ENCODE measurements at regions not wholly inside any gene's neighbourhood (a gene's known extent, or its start where the extent isn't known, plus 50 kb on each side); places are given as distances from the start of the nearest gene placed in this dataset.

GRCh38 chr9:109967651-109968642 lies 187.9 kb downstream of the PALM2AKAP2 start (continued):
- no peak for TF ChIP-seq ATF2 (IDR thresholded peaks at IDR 0.05; ENCODE audit: low read length)
- no peak for TF ChIP-seq ZNF384 (IDR thresholded peaks at IDR 0.05; ENCODE audit: borderline replicate concordance, low read depth, low read length)
- peak; percentile 67 for TF ChIP-seq NR2F1 (conservative IDR thresholded peaks at IDR 0.05)
- TF ChIP-seq CEBPB (IDR thresholded peaks at IDR 0.05; ENCODE audit: borderline replicate concordance in 1 of 2, low read depth in 2 of 2, low read length in 2 of 2): no peak
- TF ChIP-seq ZZZ3 (IDR thresholded peaks at IDR 0.05; ENCODE audit: control insufficient read depth, insufficient read length, low read depth): no peak
- no peak for TF ChIP-seq RUNX3 (IDR thresholded peaks at IDR 0.05; ENCODE audit: low read length)
- TF ChIP-seq MTA2 (IDR thresholded peaks at IDR 0.05; ENCODE audit: low read depth): peak; percentile 95
- TF ChIP-seq POLR2A (IDR thresholded peaks at IDR 0.05; ENCODE audit: low read depth, low read length): no peak
- no peak for TF ChIP-seq PAX8 (IDR thresholded peaks at IDR 0.05)

- H3K79me2 ChIP-seq (ENCODE audit: control insufficient read depth, insufficient read depth, low read length): peaks cover 2% of the 10 kb centered on the region; the same call in 1 of the 2 replicates
- DNase-seq (ENCODE audit: low read depth, low spot score): no peak
- intact Hi-C loops (cut with micrococcal nuclease; ENCODE audit: unreplicated experiment): no loop called here
- TF ChIP-seq ESRRA (IDR thresholded peaks at IDR 0.05; ENCODE audit: low read length): no peak
- 0 out of 2 replicates have a peak, but pooled peaks have one; percentile 13 for TF ChIP-seq NBN (IDR thresholded peaks at IDR 0.05)
- TF ChIP-seq EED (IDR thresholded peaks at IDR 0.05; ENCODE audit: low read depth): peak; percentile 77
- 0 out of 2 replicates have a peak, but pooled peaks have one; percentile 18 for TF ChIP-seq YY1 (IDR thresholded peaks at IDR 0.05; ENCODE audit: low read depth, low read length)
- no peak for TF ChIP-seq SUZ12 (IDR thresholded peaks at IDR 0.05; ENCODE audit: unreplicated experiment)
- 0 out of 2 replicates have a peak, but pooled peaks have one; percentile 7 for TF ChIP-seq IRF3 (IDR thresholded peaks at IDR 0.05)
- peak; percentile 39 to 49 (median 47); a peak in 5 of 6 replicates for TF ChIP-seq CTCF (IDR thresholded peaks at IDR 0.05 in 2 of 3, conservative IDR thresholded peaks at IDR 0.05 in 1 of 3; ENCODE audit: control insufficient read depth in 2 of 3, extremely low read depth in 1 of 3, insufficient read depth in 1 of 3, low read depth in 3 of 3, low read length in 3 of 3)
- peak; percentile 66 to 73; a peak in 3 of 4 replicates for TF ChIP-seq IKZF2 (IDR thresholded peaks at IDR 0.05)
- TF ChIP-seq IKZF1 (conservative IDR thresholded peaks at IDR 0.05): peak; percentile 44; the same call in 1 of the 2 replicates
- TF ChIP-seq ZNF217 (IDR thresholded peaks at IDR 0.05): no peak
Observed at GRCh38 chr9:109969011-109969410, 189.0 kb downstream of the PALM2AKAP2 start.

More at GRCh38 chr9:109969011-109969410, 189.0 kb downstream of the PALM2AKAP2 start:
- Histone ChIP-seq H3K4me2 (ENCODE audit: control insufficient read depth, insufficient read depth) (peak overlapping the region; percentile 84), H3K9me3 (replicated peaks; ENCODE audit: control insufficient read depth, insufficient read depth, low read length) (no peaks in the 10 kb centered on the region), H3K9ac (ENCODE audit: control insufficient read depth, insufficient read depth, low read length) (peak overlapping the region; percentile 54), H3K27me3 (replicated peaks in 1 of 2; ENCODE audit: control insufficient read depth in 2 of 2, insufficient read depth in 2 of 2, low read length in 1 of 2) (no peaks in the 10 kb centered on the region), H3K4me3 (peak overlapping the region; percentile 18; the same call in 1 of the 2 replicates), H4K20me1 (ENCODE audit: control insufficient read depth, insufficient read depth) (no peaks in the 10 kb centered on the region), H2AFZ (ENCODE audit: control insufficient read depth, low read depth, low read length) (peak overlapping the region; percentile 1), H3K36me3 (ENCODE audit: control insufficient read depth in 2 of 2, insufficient read depth in 2 of 2, low read length in 1 of 2) (no peaks in the 10 kb centered on the region), H3K27ac (ENCODE audit: control insufficient read depth, insufficient read depth) (peak overlapping the region; percentile 93), H3K4me1 (ENCODE audit: control insufficient read depth, insufficient read depth, low read length) (peaks cover 82% of the 10 kb centered on the region)
- CTCF ChIA-PET: interaction anchor here (1.0 to 10.7 kb wide), 13 partner anchors 13 to 183 kb away, joined by 3 to 102 read pairs (median 13); no protein-coding TSS in a partner anchor
- ATAC-seq (peak; percentile 26), FAIRE-seq (no peak)
- in situ Hi-C loops (cut with MboI): loop anchor here (5.0 kb wide), 1 partner anchor 83 kb away; no protein-coding TSS in a partner anchor
- no TSS peak for BruUV-seq (replicated peaks)
- POLR2A ChIA-PET: interaction anchor here (0.6 to 7.3 kb wide), 9 partner anchors 55 to 179 kb away, joined by 3 to 59 read pairs (median 19); no protein-coding TSS in a partner anchor
- SMC1A ChIA-PET (ENCODE audit: uncharacterized antibody, unreplicated experiment): interaction anchor here (1.2 to 12.2 kb wide), 16 partner anchors 12 to 179 kb away, joined by 3 to 423 read pairs (median 14); no protein-coding TSS in a partner anchor
- WGBS (ENCODE audit: insufficient coverage, insufficient replicate concordance, low lambda C conversion rate, missing lambda C conversion rate): 46% methylated on average over 4 of the region's 4 CpGs
- RAD21 ChIA-PET (ENCODE audit: unreplicated experiment): interaction anchor here (2.1 to 8.7 kb wide), 17 partner anchors 8 to 188 kb away, joined by 6 to 137 read pairs (median 29); no protein-coding TSS in a partner anchor
